ENCODE measurements at regions not wholly inside any gene's neighbourhood (a gene's known extent, or its start where the extent isn't known, plus 50 kb on each side); places are given as distances from the start of the nearest gene placed in this dataset.
"Not testable (repeated sequence)": the region's sequence is repeated elsewhere in the genome, so short reads cannot be mapped to it uniquely, and the experiment has no call there.

- DNase-seq (ENCODE audit: low spot score) = no peak
These were observed 451.9 kb upstream of the MKI67 start for GRCh38 chr10:128577958-128578750.

GRCh38 chr10:128578766-128579165 lies 452.5 kb upstream of the MKI67 start:
- no peak for DNase-seq (ENCODE audit: low spot score)

DNA sequence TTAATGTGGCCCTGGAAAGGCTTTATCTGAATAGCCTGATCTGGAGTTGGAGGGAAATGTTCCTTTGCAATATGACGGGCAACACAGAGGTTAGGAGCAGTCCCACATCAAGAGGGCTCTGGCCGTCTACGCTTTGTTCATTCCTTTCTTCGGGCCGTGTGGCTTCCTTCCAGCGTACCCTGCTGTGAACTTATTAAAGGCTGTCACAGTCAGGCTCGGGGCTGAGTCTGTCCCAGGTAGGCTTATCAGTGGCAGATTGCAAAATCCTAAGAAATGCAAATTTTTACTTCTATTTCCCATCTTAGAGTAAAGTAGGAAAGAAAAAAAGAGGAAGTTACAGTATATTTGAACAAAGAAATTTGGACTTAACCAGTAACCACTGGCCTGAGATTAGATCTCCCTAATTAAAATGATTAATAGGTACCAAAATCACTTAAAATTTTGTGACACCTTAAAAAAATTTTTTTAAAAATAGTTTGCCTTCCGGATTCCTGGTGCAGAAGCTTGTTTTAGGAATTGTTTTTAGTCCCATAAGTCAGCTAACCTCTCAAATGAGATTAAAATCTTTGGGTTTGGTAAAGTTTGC lies 453.1 kb upstream of the MKI67 start:
- no peak for DNase-seq (ENCODE audit: low spot score)

DNA sequence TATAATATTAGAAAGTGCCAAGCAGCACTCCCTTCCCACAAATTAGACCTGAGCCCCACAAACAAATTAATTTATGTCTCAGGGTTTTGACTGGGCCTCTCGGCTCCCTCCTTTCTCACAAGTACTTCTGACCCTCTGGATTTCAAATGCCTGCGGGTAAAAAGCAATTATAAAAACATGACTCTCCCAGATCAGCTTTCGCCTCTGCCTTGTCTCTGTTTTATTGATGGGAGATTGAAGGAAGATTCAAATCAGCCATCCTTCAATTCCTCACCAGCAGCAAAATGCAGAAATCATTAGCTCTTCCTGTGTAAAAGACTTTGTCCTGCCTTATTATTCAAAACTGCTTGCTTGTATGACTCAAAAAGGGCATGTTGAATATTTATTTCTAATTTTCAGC lies 453.7 kb upstream of the MKI67 start:
- no peak for DNase-seq (ENCODE audit: low spot score)

DNA sequence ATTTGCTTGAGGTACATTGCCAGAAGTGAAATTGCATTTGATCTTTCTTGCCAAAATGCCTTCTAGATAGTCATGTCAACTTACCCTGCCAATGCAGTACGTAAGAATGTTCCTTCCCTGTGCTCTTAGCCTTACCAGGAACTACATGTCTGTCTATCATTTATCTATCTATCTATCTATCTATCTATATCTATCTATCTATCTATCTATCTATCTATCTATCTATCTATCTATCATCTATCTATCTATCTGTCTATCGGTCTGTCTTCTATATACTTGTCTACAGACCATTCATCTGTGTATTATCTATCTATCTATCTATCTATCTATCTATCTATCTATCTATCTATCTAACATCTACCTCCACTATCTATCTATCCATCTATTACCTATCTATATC lies 456.9 kb upstream of the MKI67 start:
- DNase-seq (ENCODE audit: low spot score) = not testable (repeated sequence)

- DNase-seq (ENCODE audit: low spot score) = not testable (repeated sequence)
These were observed 460.4 kb upstream of the MKI67 start for GRCh38 chr10:128586599-128586998.

- no peak for DNase-seq (ENCODE audit: low spot score)
These were observed 461.5 kb upstream of the MKI67 start for GRCh38 chr10:128587689-128588088.

DNA sequence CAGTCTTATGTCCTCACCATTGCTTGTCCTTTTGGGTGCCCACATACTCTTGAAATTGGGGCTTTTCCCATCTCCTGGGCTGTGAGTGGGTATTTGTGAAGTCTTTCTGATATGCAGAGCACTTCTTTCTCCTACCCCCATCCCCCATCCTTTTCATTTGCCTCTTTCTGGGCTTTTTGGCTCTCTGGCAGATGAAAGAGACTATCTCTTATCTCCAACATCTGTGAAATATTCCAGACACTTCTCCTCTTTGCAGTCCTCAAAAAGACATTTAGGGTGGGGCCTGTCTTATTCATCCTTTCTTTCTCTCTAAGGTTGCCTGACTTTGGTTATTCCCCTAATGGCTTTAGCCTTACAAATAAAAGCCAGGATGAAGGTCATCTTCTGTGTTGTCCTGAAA lies 462.2 kb upstream of the MKI67 start:
- DNase-seq (ENCODE audit: low spot score) = no peak

DNA sequence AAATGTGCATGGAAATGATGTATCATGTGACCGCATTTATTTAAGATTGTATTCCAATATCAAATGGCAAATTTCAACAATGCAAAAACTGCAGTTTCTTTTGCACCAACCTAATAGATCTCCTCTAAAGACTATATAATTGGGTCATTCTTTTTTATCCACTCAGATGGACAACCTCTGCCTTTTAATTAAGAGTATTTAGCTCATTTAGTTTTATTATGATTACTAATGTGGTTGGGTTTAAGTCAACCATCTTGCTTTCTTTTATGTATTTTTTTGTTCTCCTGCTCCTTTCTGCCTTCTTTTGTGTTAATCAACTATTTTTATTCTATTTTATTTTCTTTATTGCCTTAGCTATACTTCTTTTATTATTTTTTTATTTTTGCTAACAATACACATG lies 468.5 kb upstream of the MKI67 start:
- DNase-seq (ENCODE audit: low spot score) = no peak

- DNase-seq (ENCODE audit: low spot score) = no peak
These were observed 470.7 kb upstream of the MKI67 start for GRCh38 chr10:128596906-128597305.

DNA sequence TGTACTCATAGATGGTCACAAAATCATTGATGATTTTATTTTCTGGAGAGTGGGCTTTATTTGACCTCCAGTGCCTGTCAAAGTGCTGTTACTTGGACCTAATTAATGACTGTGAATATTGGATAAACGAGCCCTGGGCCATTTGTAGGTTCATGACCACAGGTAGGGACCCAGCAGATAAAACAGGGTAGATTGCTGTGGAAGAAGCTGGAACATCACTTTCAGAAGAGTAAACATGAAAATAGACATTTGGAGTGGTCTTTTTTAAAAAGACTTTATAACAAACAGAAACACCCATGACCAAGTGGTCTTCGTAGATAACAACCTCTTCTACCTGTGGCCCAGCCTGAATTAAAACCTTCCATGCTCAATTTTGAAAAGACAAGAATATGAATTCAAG lies 472.8 kb upstream of the MKI67 start:
- DNase-seq (ENCODE audit: low spot score) = no peak

DNA sequence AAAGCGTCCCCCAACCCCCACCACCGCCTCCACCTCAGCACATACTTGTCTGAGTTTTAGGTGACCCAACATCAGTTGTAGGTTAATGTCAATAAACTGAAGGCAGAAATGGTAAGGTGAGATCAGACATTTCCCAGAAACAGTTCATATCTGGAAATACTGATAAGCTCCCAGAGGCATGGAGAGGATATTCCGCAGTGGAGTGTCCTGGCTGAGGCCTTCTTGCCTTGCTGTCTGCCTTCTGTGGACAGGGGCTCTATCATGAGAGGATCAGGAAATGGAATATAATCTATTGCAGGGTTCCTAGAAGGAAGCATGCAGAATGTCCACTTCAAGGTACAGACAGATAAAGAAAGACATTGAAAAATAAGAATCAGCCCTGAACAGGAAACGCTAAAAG lies 473.3 kb upstream of the MKI67 start:
- no peak for DNase-seq (ENCODE audit: low spot score)

GRCh38 chr10:128602183-128602582 lies 476.0 kb upstream of the MKI67 start:
- DNase-seq (ENCODE audit: low spot score) = no peak

DNA sequence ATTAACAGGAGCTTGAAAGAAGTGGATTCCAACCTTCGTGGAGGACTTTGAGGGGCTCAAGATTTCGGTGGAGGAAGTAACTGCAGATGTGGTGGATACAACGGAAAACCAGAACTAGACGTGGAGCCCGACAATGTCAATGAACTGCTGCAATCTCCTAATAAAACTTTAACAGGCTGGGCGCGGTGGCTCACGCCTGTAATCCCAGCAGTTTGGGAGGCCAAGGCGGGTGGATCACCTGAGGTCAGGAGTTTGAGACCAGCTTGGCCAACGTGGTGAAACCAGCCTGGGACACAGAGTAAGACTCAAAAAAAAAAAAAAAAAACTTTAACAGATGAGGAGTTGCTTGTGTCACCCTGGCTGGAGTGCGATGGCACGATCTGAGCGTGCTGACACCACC lies 477.8 kb upstream of the MKI67 start:
- no peak for DNase-seq (ENCODE audit: low spot score)

DNA sequence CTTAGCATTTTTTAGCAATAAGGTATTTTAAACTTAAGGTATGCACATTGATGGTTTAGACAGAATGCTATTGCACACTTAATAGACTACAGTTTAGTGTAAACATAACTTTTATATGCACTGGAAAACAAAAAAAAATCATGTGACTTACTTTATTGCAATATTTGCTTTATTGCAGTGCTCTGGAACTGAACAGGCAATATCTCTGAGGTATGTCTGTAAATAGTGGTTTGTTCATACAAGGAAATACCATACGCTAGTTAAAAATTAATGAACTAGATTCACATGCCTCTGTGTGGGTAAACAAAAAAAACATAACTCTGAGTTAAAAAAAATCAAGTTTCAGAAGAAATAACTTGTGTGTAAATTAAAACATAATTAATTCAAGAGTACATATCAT lies 479.0 kb upstream of the MKI67 start:
- DNase-seq (ENCODE audit: low spot score) = no peak

DNA sequence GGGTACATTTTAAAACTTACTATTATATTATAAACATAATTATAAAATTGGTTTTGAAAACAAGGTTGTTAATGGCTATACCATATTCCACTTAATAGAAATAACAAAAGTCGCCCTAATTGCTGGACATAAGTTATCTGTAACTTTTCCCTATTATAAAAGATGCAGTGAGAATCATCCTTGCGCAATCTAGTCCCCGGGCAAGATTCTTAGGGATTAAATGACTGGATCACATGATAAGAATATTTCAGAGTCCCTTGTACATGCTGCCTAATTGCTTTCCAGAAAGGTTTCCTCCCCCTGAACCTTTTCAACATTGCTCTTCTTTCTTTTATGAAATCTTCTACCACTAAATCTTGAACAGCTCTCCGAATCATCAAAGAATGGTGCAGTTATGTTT lies 479.8 kb upstream of the MKI67 start:
- no peak for DNase-seq (ENCODE audit: low spot score)

- DNase-seq (ENCODE audit: low spot score) = no peak
These were observed 482.6 kb upstream of the MKI67 start for GRCh38 chr10:128608791-128609190.

- DNase-seq (ENCODE audit: low spot score) = no peak
These were observed 483.2 kb upstream of the MKI67 start for GRCh38 chr10:128609460-128609859.

DNA sequence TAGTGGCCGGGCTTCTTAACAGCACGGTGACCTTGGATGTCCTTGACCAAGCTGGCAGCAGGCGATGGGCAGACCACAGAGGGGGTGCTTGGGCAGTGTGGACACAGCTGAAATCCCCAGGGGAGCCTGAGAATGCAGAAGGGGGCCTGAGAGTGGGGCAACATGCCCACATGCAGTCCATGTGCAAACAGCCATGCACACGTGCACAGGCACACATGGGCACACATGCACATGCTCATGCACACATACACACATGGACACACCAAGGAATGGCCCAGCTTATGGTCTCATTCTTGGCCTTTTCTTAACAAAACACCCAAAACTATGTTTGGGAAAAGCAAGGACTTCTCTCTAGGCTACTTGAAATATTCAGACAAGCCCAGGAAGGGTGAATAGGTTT lies 483.9 kb upstream of the MKI67 start:
- DNase-seq (ENCODE audit: low spot score) = no peak

- DNase-seq (ENCODE audit: low spot score) = no peak
These were observed 486.0 kb upstream of the MKI67 start for GRCh38 chr10:128612195-128612594.

- DNase-seq (ENCODE audit: low spot score) = no peak
These were observed 486.4 kb upstream of the MKI67 start for GRCh38 chr10:128612631-128613030.

DNA sequence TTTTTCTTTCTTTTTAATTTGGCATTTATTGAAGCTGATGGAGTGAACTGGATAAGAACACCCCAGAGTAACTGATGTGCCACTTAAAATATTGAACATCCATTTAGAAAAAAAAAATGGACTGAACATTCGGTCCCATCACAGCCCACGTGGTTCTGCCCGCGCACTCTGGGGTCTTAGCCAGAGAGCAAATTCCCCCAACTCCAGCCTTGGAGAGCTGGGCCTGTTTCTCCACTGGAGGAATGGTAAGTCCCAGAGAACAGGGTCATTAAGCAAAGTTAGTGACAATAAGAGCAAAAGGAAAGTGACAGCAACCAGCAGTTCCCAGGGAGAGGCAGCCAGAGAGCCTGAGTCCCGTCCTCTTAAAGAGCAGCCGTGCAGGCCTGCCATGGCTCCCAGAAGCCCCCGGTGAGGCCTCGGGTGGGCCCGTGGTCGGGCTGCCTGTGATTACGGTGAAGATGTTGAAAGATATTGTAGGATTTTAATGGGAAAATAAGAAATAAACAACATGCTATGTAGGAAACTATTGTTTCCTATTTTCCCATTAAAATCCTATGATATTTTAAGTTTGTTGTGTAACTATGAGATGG lies 487.9 kb upstream of the MKI67 start:
- DNase-seq (ENCODE audit: low spot score) = no peak

- no peak for DNase-seq (ENCODE audit: low spot score)
These were observed 488.8 kb upstream of the MKI67 start for GRCh38 chr10:128614802-128615553.
